ENCODE measurements at regions not wholly inside any gene's neighbourhood (a gene's known extent, or its start where the extent isn't known, plus 50 kb on each side); places are given as distances from the start of the nearest gene placed in this dataset.

GRCh38 chr13:60772726-60773125 lies 375.7 kb downstream of the TDRD3 start:
- TF ChIP-seq, protein P1, sequence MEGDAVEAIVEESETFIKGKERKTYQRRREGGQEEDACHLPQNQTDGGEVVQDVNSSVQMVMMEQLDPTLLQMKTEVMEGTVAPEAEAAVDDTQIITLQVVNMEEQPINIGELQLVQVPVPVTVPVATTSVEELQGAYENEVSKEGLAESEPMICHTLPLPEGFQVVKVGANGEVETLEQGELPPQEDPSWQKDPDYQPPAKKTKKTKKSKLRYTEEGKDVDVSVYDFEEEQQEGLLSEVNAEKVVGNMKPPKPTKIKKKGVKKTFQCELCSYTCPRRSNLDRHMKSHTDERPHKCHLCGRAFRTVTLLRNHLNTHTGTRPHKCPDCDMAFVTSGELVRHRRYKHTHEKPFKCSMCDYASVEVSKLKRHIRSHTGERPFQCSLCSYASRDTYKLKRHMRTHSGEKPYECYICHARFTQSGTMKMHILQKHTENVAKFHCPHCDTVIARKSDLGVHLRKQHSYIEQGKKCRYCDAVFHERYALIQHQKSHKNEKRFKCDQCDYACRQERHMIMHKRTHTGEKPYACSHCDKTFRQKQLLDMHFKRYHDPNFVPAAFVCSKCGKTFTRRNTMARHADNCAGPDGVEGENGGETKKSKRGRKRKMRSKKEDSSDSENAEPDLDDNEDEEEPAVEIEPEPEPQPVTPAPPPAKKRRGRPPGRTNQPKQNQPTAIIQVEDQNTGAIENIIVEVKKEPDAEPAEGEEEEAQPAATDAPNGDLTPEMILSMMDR (optimal IDR thresholded peaks at IDR 0.05 in 1 of 3, IDR thresholded peaks at IDR 0.05 in 1 of 3, conservative IDR thresholded peaks at IDR 0.05 in 1 of 3; ENCODE audit: extremely low read depth in 1 of 3, insufficient read depth in 2 of 3, low read length in 3 of 3): no peak
- no peak for TF ChIP-seq EZH2 (IDR thresholded peaks at IDR 0.05; ENCODE audit: low read length)
- no peaks in the 10 kb centered on the region for H3K27me3 ChIP-seq (ENCODE audit: control insufficient read depth, extremely low read depth, insufficient read depth, low read length)
- H2AFZ ChIP-seq (ENCODE audit: control insufficient read depth, low read length): no peak overlapping the region
- dilution Hi-C loops (cut with MboI; ENCODE audit: extremely low pct_ligation_motif_present, low sequenced_read_pairs): no loop called here
- H3K9ac ChIP-seq (ENCODE audit: control insufficient read depth, extremely low read depth, insufficient read depth, low read length): no peak overlapping the region
- no peaks in the 10 kb centered on the region for H3K36me3 ChIP-seq (ENCODE audit: control insufficient read depth in 2 of 2, extremely low read depth in 1 of 2, insufficient read depth in 2 of 2, low read length in 2 of 2)
- H3K4me3 ChIP-seq (ENCODE audit: control insufficient read depth in 2 of 3, extremely low read depth in 1 of 3, insufficient read depth in 2 of 3, low read depth in 1 of 3, low read length in 3 of 3): no peak overlapping the region
- H3K79me2 ChIP-seq (ENCODE audit: control insufficient read depth, insufficient read depth, low read length): no peaks in the 10 kb centered on the region
- no peak overlapping the region for H3K4me2 ChIP-seq (ENCODE audit: control insufficient read depth, extremely low read depth, insufficient read depth, low read depth, low read length)
- no peak overlapping the region for H3K27ac ChIP-seq (ENCODE audit: control insufficient read depth, insufficient read depth, low read length)
- H3K9me3 ChIP-seq (ENCODE audit: control insufficient read depth, low read depth, low read length): no peaks in the 10 kb centered on the region
- no peaks in the 10 kb centered on the region for H3K9me1 ChIP-seq (ENCODE audit: control insufficient read depth, extremely low read depth, insufficient read depth, low read length)
- H3K4me1 ChIP-seq (ENCODE audit: control insufficient read depth, extremely low read depth, insufficient read depth, low read length): no peaks in the 10 kb centered on the region
- FAIRE-seq: no peak
- no peaks in the 10 kb centered on the region for H4K20me1 ChIP-seq (ENCODE audit: control insufficient read depth, extremely low read depth, insufficient read depth, low read length)
- DNase-seq (ENCODE audit: low read depth, low spot score): no peak

DNA sequence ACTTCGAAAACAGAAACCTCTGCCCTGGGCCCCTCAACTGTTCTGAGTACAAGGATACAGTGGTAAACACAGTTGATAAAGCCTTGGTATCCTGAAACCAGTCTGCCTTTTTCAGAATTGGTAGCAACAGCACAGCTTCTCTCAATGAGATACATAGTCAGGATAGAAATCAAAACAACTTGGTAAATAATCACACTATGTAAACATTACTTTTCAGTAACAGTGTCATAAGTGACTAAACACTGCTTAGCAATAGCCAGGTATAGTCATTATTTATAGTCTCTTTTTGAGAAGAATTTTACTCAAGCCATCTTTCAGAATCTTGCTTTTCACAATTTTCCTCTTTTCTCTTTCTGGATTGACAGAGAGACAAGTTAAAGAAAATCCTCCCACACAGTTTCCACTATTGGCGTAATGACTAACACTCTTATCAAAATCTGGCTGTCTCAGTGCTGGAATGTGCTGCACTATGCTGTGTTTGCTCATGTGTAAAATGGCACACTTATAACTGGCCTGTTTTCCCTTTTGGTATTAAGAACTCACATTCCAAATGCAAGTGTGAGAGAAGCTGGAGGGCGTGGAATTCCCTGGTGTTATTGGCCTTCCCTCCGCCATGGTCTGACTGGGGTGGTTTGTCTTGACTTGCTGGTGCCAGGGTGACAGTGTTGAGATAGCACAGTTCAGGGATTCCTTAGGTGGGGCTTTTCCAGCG lies 368.8 kb downstream of the TDRD3 start:
- no peaks in the 10 kb centered on the region for H4K20me1 ChIP-seq (ENCODE audit: control insufficient read depth, extremely low read depth, insufficient read depth, low read length)
- no peaks in the 10 kb centered on the region for H3K9me3 ChIP-seq (ENCODE audit: control insufficient read depth, low read depth, low read length)
- no peaks in the 10 kb centered on the region for H3K36me3 ChIP-seq (ENCODE audit: control insufficient read depth in 2 of 2, extremely low read depth in 1 of 2, insufficient read depth in 2 of 2, low read length in 2 of 2)
- DNase-seq (ENCODE audit: low read depth, low spot score) (no peak), FAIRE-seq (peak; percentile 64)
- H3K9me1 ChIP-seq (ENCODE audit: control insufficient read depth, extremely low read depth, insufficient read depth, low read length): no peaks in the 10 kb centered on the region
- H3K79me2 ChIP-seq (ENCODE audit: control insufficient read depth, insufficient read depth, low read length): no peaks in the 10 kb centered on the region
- TF ChIP-seq EZH2 (IDR thresholded peaks at IDR 0.05; ENCODE audit: low read length): no peak
- TF ChIP-seq, protein P1 (optimal IDR thresholded peaks at IDR 0.05 in 1 of 3, IDR thresholded peaks at IDR 0.05 in 1 of 3, conservative IDR thresholded peaks at IDR 0.05 in 1 of 3; ENCODE audit: extremely low read depth in 1 of 3, insufficient read depth in 2 of 3, low read length in 3 of 3): no peak
- H3K27ac ChIP-seq (ENCODE audit: control insufficient read depth, insufficient read depth, low read length): peak overlapping the region; percentile 46
- no peak overlapping the region for H3K4me3 ChIP-seq (ENCODE audit: control insufficient read depth in 2 of 3, extremely low read depth in 1 of 3, insufficient read depth in 2 of 3, low read depth in 1 of 3, low read length in 3 of 3)
- no peak overlapping the region for H3K9ac ChIP-seq (ENCODE audit: control insufficient read depth, extremely low read depth, insufficient read depth, low read length)
- peaks cover 15% of the 10 kb centered on the region for H3K4me1 ChIP-seq (ENCODE audit: control insufficient read depth, extremely low read depth, insufficient read depth, low read length)
- dilution Hi-C loops (cut with MboI; ENCODE audit: extremely low pct_ligation_motif_present, low sequenced_read_pairs): no loop called here
- peak overlapping the region; percentile 65 for H3K4me2 ChIP-seq (ENCODE audit: control insufficient read depth, extremely low read depth, insufficient read depth, low read depth, low read length)
- no peaks in the 10 kb centered on the region for H3K27me3 ChIP-seq (ENCODE audit: control insufficient read depth, extremely low read depth, insufficient read depth, low read length)
- H2AFZ ChIP-seq (ENCODE audit: control insufficient read depth, low read length): peak overlapping the region; percentile 77
